ENCODE measurements at regions not wholly inside any gene's neighbourhood (a gene's known extent, or its start where the extent isn't known, plus 50 kb on each side); places are given as distances from the start of the nearest gene placed in this dataset.

DNA sequence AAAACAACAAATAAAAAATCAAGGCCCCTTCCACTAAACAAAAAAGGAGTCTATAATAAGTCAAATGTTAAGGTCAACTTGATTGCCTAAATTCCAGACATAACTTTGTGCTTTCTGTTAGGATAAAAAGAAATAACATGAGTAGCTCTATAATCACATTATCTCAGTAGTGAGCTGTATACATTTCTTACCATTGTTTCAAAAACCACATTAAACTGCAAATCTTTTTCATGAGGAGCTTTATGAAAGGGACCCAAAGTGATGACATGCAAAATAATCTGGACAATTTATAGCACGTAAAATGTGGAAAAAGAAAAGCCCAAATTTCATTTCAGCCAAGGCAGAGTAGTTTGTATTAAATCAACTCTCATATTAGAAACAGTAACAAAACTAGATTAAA, 269.2 kb downstream of the KLF12 start:
- H3K79me2 ChIP-seq (ENCODE audit: insufficient read depth, low read depth): no peaks in the 10 kb centered on the region
- H3K4me1 ChIP-seq (ENCODE audit: low read depth, poor library complexity, severe bottlenecking): no peaks in the 10 kb centered on the region
- no peaks in the 10 kb centered on the region for H3K36me3 ChIP-seq (ENCODE audit: insufficient read depth)
- TF ChIP-seq, protein P1, sequence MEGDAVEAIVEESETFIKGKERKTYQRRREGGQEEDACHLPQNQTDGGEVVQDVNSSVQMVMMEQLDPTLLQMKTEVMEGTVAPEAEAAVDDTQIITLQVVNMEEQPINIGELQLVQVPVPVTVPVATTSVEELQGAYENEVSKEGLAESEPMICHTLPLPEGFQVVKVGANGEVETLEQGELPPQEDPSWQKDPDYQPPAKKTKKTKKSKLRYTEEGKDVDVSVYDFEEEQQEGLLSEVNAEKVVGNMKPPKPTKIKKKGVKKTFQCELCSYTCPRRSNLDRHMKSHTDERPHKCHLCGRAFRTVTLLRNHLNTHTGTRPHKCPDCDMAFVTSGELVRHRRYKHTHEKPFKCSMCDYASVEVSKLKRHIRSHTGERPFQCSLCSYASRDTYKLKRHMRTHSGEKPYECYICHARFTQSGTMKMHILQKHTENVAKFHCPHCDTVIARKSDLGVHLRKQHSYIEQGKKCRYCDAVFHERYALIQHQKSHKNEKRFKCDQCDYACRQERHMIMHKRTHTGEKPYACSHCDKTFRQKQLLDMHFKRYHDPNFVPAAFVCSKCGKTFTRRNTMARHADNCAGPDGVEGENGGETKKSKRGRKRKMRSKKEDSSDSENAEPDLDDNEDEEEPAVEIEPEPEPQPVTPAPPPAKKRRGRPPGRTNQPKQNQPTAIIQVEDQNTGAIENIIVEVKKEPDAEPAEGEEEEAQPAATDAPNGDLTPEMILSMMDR (conservative IDR thresholded peaks at IDR 0.05; ENCODE audit: low read depth, low read length): no peak
- no peaks in the 10 kb centered on the region for H3K27me3 ChIP-seq (ENCODE audit: insufficient read depth, low read depth)
- no peak overlapping the region for H3K4me3 ChIP-seq (IDR thresholded peaks at IDR 0.05; ENCODE audit: insufficient read depth, low read depth, low read length)
- H3K4me2 ChIP-seq: no peak overlapping the region
- no peak overlapping the region for H3K9ac ChIP-seq
- H3K27ac ChIP-seq: no peak overlapping the region
- no peak overlapping the region for H2AFZ ChIP-seq (ENCODE audit: low read depth)
- no peaks in the 10 kb centered on the region for H4K20me1 ChIP-seq (ENCODE audit: insufficient read depth)

DNA sequence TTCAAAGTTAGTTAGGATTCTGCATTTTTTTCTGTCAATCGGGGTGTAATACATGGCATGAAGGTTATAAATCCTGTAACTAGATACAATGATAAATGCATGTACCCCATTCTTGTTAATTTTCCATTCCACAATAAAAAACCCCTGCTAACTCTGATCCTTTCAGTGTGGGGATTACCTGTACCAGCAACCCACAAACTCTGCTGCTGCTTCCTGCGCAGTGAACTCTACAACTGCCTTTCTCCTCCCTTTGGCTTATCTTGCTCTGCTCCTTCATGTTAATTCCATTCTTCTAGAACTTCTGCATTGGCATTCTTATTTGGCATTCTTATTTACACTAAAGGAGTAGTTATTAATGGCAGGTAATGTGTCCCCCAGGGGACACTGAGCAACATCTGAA, 273.1 kb downstream of the KLF12 start:
- H3K9ac ChIP-seq: no peak overlapping the region

DNA sequence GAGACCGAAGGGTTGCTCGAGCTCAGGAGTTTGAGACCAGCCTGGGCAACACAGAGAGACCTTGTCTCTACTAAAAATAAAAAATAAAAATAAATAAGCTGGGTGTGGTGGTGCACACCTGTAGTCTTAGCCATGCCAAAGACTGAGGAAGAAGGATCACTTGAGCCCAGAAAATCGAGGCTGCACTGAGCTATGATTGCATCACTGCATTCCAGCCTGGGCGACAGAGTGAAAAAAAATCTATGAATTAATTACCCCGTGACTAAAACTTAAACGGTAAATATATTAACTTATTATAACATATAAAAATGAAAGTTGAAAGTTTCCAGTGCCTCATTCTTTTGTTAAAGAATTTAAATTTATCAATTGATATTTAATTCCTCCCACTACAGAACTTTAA, 273.7 kb downstream of the KLF12 start:
- Histone ChIP-seq H3K36me3 (ENCODE audit: insufficient read depth) (no peaks in the 10 kb centered on the region), H3K27ac (no peak overlapping the region), H4K20me1 (ENCODE audit: insufficient read depth) (no peaks in the 10 kb centered on the region), H3K79me2 (ENCODE audit: insufficient read depth, low read depth) (no peaks in the 10 kb centered on the region), H3K4me1 (ENCODE audit: low read depth, poor library complexity, severe bottlenecking) (no peaks in the 10 kb centered on the region), H3K27me3 (ENCODE audit: insufficient read depth, low read depth) (no peaks in the 10 kb centered on the region), H3K4me3 (IDR thresholded peaks at IDR 0.05; ENCODE audit: insufficient read depth, low read depth, low read length) (no peak overlapping the region), H3K9ac (no peak overlapping the region), H3K4me2 (no peak overlapping the region), H2AFZ (ENCODE audit: low read depth) (no peak overlapping the region)
- TF ChIP-seq, protein P1 (conservative IDR thresholded peaks at IDR 0.05; ENCODE audit: low read depth, low read length): no peak

More for the DNA sequence above, 273.1 kb downstream of the KLF12 start:
- H3K79me2 ChIP-seq (ENCODE audit: insufficient read depth, low read depth): no peaks in the 10 kb centered on the region
- H3K4me2 ChIP-seq: no peak overlapping the region
- no peak overlapping the region for H2AFZ ChIP-seq (ENCODE audit: low read depth)
- TF ChIP-seq, protein P1 (conservative IDR thresholded peaks at IDR 0.05; ENCODE audit: low read depth, low read length): no peak
- H4K20me1 ChIP-seq (ENCODE audit: insufficient read depth): no peaks in the 10 kb centered on the region
- H3K4me1 ChIP-seq (ENCODE audit: low read depth, poor library complexity, severe bottlenecking): no peaks in the 10 kb centered on the region
- H3K4me3 ChIP-seq (IDR thresholded peaks at IDR 0.05; ENCODE audit: insufficient read depth, low read depth, low read length): no peak overlapping the region
- no peak overlapping the region for H3K27ac ChIP-seq
- H3K27me3 ChIP-seq (ENCODE audit: insufficient read depth, low read depth): no peaks in the 10 kb centered on the region
- H3K36me3 ChIP-seq (ENCODE audit: insufficient read depth): no peaks in the 10 kb centered on the region

- H3K9ac ChIP-seq: no peak overlapping the region
- H4K20me1 ChIP-seq (ENCODE audit: insufficient read depth): no peaks in the 10 kb centered on the region
- H3K4me3 ChIP-seq (IDR thresholded peaks at IDR 0.05; ENCODE audit: insufficient read depth, low read depth, low read length): no peak overlapping the region
- no peaks in the 10 kb centered on the region for H3K27me3 ChIP-seq (ENCODE audit: insufficient read depth, low read depth)
- H2AFZ ChIP-seq (ENCODE audit: low read depth): no peak overlapping the region
- no peak overlapping the region for H3K27ac ChIP-seq
- H3K36me3 ChIP-seq (ENCODE audit: insufficient read depth): no peaks in the 10 kb centered on the region
- H3K4me2 ChIP-seq: no peak overlapping the region
- TF ChIP-seq, protein P1 (conservative IDR thresholded peaks at IDR 0.05; ENCODE audit: low read depth, low read length): no peak
- H3K79me2 ChIP-seq (ENCODE audit: insufficient read depth, low read depth): no peaks in the 10 kb centered on the region
- no peaks in the 10 kb centered on the region for H3K4me1 ChIP-seq (ENCODE audit: low read depth, poor library complexity, severe bottlenecking)
These were observed 274.4 kb downstream of the KLF12 start for GRCh38 chr13:73859841-73860240.
